ENCODE measurements at regions not wholly inside any gene's neighbourhood (a gene's known extent, or its start where the extent isn't known, plus 50 kb on each side); places are given as distances from the start of the nearest gene placed in this dataset.

DNA sequence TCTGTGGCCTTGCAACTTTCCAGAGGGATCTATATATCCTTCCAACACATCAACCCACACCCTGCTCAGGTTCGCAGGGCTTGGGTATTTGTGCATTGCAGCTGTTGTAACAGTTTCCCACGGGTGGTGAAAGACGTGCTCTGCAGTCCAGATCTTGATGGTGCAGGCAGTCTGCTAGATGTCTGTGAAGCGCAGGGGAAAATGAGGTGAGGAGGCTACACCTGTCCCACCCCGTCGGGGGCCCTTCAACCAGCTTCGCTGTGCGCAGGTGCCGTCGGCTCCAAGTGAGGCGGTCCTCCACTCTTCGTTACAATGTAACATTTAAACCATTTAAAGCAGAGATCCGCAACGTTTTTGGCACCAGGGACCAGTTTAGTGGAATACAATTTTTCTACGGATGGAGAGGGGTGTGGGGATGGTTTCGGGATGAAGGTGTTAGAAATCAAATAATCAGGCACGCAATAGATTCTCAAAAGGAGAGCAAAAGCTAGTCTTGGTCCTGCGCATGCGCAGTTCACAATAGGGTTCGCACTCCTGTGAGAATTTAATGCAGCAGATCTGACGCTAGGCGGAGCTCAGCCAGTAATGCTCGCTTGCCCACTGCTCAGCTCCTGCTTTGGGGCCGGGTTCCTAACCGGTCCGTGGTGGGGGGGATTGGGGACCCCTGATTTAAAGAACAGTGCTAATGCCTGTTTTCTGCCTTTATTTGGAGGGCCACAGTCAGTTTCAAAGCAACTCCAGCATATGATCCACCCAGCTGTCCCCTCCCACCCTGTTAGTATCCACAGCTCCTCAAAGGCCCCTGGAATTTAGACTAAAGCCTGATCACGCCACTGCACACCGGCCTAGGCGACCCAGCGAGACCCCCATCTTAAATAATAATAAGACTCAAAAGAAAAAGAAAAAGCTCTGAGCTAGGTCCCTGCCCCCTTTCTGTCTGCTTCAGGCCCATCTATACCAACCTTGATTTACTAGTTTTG, 97.1 kb upstream of the SELENOP start:
- peak overlapping the region; percentile 43 for H3K4me3 ChIP-seq (ENCODE audit: low read length)
- TF ChIP-seq, protein P1, sequence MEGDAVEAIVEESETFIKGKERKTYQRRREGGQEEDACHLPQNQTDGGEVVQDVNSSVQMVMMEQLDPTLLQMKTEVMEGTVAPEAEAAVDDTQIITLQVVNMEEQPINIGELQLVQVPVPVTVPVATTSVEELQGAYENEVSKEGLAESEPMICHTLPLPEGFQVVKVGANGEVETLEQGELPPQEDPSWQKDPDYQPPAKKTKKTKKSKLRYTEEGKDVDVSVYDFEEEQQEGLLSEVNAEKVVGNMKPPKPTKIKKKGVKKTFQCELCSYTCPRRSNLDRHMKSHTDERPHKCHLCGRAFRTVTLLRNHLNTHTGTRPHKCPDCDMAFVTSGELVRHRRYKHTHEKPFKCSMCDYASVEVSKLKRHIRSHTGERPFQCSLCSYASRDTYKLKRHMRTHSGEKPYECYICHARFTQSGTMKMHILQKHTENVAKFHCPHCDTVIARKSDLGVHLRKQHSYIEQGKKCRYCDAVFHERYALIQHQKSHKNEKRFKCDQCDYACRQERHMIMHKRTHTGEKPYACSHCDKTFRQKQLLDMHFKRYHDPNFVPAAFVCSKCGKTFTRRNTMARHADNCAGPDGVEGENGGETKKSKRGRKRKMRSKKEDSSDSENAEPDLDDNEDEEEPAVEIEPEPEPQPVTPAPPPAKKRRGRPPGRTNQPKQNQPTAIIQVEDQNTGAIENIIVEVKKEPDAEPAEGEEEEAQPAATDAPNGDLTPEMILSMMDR (conservative IDR thresholded peaks at IDR 0.05; ENCODE audit: low read depth, low read length) = peak; percentile 70
- peak; percentile 43 for DNase-seq (ENCODE audit: low read depth)

DNA sequence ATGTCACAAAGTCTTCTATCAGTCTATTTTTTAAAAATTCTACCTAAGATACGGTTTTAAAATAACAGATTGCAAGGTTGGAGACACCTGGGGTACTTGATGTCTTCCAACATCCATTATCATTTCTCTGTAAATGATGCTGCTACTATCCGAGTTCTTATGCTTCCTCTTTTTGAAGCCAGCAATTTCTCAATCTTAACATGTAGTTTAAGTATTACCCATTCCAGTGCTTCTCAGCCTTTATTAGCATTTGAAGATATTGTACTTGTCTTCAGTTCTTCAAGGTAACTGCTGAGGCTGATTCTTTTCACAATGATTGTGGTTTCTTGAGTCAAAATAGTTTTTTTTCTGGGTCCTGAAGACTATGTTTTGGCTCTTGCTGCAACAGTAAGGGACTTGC, 96.4 kb upstream of the SELENOP start:
- TF ChIP-seq, protein P1 (conservative IDR thresholded peaks at IDR 0.05; ENCODE audit: low read depth, low read length) = no peak
- no peak overlapping the region for H3K4me3 ChIP-seq (ENCODE audit: low read length)
- no peak for DNase-seq (ENCODE audit: low read depth)

GRCh38 chr5:42905827-42906226, 94.1 kb upstream of the SELENOP start:
- DNase-seq (ENCODE audit: low read depth) = no peak
- TF ChIP-seq, protein P1 (conservative IDR thresholded peaks at IDR 0.05; ENCODE audit: low read depth, low read length) = no peak

DNA sequence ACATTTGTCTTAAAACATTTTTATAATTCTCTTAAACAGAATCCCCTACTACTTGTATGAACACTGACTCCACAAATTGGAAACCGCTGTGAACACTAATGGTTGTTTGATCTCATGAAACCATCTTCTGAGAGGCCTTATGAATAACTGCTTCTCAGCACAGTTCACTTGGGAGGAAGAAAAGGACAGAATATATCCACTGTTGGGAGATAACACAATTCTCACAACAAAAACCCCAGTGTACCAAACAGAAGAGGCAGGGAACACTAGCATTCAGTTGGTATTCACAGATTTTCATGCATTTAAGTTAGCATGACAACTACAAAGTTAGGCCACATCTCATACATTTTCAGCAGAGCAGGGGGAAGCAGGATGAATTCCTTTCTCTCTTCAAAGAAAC, 89.0 kb upstream of the SELENOP start:
- no peak for DNase-seq (ENCODE audit: low read depth)
- no peak overlapping the region for H3K4me3 ChIP-seq (ENCODE audit: low read length)
- TF ChIP-seq, protein P1 (conservative IDR thresholded peaks at IDR 0.05; ENCODE audit: low read depth, low read length) = no peak

More at GRCh38 chr5:42905827-42906226, 94.1 kb upstream of the SELENOP start:
- H3K4me3 ChIP-seq (ENCODE audit: low read length) = no peak overlapping the region

DNA sequence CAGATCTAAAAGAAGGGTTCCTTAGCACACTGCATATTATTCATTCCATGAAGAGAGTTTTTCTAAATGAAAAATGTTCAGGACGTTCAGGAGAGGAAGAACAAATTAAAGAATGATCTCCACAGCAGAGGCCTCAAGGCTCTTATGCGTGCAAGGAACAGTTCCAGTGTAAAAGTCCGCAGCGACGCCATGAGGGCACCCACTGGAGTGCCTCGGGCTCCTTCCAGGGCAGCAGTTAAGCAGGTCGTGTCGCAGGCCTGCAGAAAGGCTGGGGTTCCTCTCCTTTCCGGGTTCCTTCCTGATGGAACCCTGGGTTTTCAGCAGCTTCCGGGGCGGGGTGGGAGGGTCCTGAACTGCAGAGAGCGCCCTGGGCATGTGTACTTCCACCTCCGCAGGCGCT, 87.1 kb upstream of the SELENOP start:
- TF ChIP-seq, protein P1 (conservative IDR thresholded peaks at IDR 0.05; ENCODE audit: low read depth, low read length) = no peak
- H3K4me3 ChIP-seq (ENCODE audit: low read length) = no peak overlapping the region
- no peak for DNase-seq (ENCODE audit: low read depth)

DNA sequence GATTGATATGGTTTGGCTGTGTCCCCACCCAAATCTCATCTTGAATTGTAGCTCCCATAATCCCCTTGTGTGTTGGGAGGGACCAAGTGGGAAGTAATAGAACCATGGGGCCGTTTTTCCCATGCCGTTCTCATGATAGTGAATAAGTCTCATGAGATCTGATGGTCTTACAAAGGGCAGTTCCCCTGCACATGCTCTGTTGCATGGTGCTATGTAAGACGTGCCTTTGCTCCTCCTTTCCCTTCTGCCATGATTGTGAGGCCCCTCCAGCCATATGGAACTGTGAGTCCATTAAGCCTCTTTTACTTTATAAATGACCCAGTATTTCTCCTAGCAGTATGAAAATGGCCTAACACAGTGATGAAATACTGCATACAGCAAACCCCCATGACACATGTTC, 84.8 kb upstream of the SELENOP start:
- no peak for DNase-seq (ENCODE audit: low read depth)
- TF ChIP-seq, protein P1 (conservative IDR thresholded peaks at IDR 0.05; ENCODE audit: low read depth, low read length) = no peak
- H3K4me3 ChIP-seq (ENCODE audit: low read length) = no peak overlapping the region

DNA sequence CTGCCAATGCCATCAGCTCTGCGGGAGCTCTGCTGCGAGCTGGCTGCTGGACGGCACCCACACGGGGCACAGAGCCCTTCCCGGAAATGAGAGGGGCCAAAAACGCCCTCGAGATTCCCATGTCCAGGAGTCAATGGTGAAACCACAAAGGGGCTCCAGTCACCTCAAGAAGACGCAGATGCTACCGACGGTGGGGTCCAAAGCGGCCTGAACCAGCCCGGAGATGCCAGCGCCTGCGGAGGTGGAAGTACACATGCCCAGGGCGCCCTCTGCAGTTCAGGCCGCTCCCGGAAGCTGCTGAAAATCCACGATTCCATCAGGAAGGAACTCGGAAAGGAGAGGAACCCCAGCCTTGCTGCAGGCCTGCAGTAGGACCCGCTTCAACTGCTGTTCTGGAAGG, 82.4 kb upstream of the SELENOP start:
- no peak overlapping the region for H3K4me3 ChIP-seq (ENCODE audit: low read length)
- no peak for DNase-seq (ENCODE audit: low read depth)
- TF ChIP-seq, protein P1 (conservative IDR thresholded peaks at IDR 0.05; ENCODE audit: low read depth, low read length) = peak; percentile 38
